Heart left ventricle (tissue), 13 donors: ENCODE measurements at regions not wholly inside any gene's neighbourhood (a gene's known extent, or its start where the extent isn't known, plus 50 kb on each side); places are given as distances from the start of the nearest gene placed in this dataset.

Experiments used
- CTCF ChIP-seq, 12 donors: fragments of 200-600 bp; sonication (generic) in 4 of 12; IDR thresholded peaks; one replicate each; pipeline versions ENCODE4 v1.5.0 to v1.8.0; 2018 to 2022; ENCODE audit warnings: antibody characterized with exemption in 12 of 12, mild to moderate bottlenecking in 5 of 12
- POLR2A ChIP-seq, 2 donors: fragments of 450-650 bp; IDR thresholded peaks; one replicate each; pipeline ENCODE4 v1.6.1; 2017; ENCODE audit warnings: antibody characterized with exemption in 2 of 2, mild to moderate bottlenecking in 2 of 2, moderate library complexity in 2 of 2
- donor health status: ischemic (EF 13 %, LVEDD 7.1; RV severe dilation, severe dysfunction).
- donor health status: DM: no; HTN: yes; CAD: no.
- donor health status: DM: no; HTN: no; CAD: no.
- donor health status: ischemic (EF 25% LVEDD 6.9; RV normal size, moderate dysfunction).
- donor health status: ischemic (EF 25% LVEDD 5.7; RV mildly dilated, moderate dysfunction).
- donor health status: ischemic (EF 35%, LVEDD 5.7; RV mildly dilated, moderate dysfunction).
- donor health status: nonischemic (EF 11% LVEDD 7.7; RV severe dilation, severe dysfunction).
- donor health status: DM: yes; HTN: yes; CAD: no.
- donor health status: PGD.
- donor health status: ischemic (EF 29% LVEDD 5.4; RV normal size, mild dysfunction).
- donor health status: nonischemic (EF 23%, LVEDD 6.1; RV moderate dilation, normal function).

GRCh38 chrX:141455103-141455502 lies 129.4 kb downstream of the SPANXA1 start:
- no peak for TF ChIP-seq CTCF (IDR thresholded peaks at IDR 0.05)
- TF ChIP-seq POLR2A (IDR thresholded peaks at IDR 0.05), result no peak
